Right renal pelvis (tissue), 4 donors: ENCODE measurements at regions not wholly inside any gene's neighbourhood (a gene's known extent, or its start where the extent isn't known, plus 50 kb on each side); places are given as distances from the start of the nearest gene placed in this dataset.

ENCODE experiments used
- DNase-seq, 4 donors: peaks; one replicate each; pipeline ENCODE4 v3.0.0-alpha.2; 2013; ENCODE audit warnings: low read depth in 4 of 4, low spot score in 3 of 4, missing footprints in 1 of 4

DNA sequence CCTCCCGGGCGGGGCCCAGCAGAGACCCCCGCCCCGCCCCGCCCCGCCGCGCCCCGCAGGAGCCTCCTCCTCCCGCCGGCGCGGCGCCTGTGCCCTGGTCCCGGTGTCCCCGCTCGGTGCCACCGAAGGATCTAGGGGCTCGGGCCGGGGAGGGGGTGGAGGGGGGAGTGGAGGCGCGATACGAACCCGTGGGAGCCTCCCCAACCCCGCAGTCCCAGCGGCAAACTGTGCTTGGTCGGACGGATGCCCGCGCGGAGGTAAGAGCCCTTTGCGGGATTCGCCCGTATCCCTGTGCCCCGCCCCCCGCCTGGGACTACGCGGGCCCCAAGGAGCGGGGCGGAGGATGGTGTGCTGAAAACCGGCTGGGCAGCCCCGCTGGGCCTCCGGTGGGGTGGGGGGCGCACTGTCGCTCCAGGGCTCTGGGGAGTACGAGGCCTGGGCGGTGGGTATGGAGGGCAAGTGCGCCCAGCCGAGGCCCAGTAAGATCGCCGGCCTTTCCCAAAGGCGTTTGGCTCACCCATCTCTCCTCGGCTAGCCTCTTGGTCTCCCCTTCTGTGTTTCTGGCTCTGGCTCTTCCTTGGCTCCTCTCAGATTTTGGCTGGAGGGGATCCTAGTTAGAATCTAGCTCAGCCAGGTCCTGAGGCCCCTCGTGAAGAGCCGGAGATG lies 65.6 kb upstream of the POLG start:
- DNase-seq, result no peak

DNA sequence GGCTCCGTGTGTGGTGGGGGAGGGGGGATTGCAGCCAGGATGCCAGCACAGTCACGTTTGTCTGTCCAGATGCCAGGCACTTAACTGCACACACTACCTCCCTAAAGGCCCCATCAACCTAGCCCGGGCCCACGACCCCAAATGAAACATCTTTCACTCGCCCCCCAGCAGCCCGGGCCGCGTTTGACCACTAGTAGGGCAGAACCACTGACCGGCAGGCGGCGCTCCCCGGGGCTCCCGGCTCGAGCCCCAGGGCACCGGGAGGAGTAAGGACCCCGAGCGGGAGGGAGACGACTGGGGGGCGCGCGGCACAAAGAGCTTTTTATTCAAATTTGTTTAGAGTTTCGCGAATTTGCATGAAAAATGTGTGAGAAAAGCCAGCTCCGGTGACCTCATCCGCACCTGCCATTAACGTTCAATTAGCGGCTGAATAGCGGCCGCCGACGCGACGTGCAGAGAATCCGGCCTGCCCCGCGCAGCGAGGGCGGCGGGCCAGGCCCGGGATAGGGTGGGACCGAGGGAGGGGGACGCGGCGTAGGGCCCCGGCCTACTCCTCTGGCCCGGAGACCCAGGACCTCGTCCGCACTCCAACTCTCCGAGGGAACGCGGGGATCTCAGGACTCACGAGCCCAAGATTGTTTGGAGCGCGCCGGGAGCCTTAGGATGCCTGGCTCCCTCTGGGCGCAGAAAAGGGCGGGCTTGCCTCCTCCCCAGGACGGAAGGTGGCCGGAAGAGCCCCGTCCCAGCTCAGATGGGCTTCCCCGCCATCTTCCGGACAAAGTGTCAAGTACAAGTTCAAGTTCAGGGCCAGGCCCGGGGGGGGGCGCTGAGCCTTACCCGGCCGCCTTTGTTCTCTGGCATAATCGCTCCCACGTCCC lies 64.9 kb upstream of the POLG start:
- DNase-seq, result no peak

DNA sequence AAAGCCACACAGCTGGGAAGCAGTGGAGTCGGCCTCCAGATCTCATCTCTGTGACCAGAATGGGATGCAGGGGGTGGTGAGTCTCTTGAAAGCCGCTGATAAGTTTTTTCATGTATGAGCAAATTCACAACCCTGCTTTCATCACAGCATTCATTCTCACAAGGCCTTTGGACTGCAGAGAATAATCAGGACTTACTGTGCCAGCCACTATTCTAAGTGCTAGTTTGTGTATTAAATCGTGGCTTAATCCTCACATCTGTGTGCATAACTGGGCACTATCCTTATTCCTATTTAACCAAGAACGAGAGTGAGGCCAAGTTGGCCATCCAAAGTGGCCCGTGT lies 64.2 kb upstream of the POLG start:
- no peak for DNase-seq

DNA sequence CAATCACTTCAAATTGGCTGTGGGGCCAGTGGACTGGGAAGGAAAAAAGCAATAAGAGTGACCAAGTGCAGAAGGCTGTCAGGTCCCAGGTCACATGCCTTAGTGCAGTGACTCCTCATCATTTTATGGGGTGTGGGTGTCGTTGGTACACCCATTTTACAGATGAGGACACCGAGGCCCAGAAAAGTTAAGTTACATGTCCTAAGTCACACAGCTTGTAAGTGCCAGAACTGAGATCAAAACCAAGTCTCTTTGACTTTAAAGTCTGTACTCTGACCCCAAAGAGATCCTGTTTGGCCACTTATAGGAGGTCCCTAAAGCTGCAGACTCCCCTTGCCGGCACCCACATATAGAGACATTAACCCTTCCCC lies 63.0 kb upstream of the POLG start:
- DNase-seq, result no peak

DNA sequence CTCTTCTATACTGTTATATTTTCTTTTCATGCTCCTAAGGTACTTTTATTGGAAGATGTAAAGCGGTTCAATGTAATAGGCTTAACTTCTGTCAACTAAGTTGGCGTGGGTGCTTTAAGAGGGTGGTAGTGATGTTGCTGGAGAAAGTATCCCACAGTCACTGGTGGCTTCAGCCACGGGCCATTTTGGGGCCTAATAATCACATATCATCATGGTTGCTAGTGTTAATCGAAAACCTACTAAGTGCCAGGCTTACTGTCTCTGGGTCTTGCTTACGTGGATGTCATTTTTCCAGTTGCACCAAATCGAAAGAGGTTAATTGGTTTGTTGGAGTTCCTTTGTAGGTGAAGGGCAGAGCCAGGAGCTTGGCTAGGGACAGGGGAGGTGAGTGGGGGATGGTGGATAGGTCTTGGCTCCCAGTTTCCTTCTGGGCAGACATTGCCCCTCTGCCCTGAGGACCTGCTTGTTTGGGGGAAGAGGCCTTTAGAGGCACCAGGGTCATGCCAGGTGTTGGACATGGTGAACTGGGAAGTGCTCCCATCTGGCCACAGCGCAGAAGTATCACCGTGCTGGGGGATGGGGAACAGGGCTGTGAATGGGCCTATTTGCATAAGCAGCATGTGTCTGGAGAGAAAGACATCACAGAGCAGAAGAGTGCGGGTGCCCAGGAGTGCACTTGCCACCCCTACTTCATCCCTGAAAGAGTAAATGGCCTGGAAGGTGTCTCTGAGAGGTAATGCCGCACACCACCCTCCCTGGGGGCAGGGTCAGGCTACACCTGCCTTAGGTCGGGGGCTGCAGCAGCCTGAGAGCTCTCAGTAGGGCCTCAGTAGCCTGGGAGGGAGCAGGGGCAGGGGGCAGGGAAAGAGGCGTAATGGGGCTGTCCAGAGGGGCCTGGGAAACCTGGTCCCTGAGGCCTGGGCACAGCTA lies 62.4 kb upstream of the POLG start:
- no peak for DNase-seq

DNA sequence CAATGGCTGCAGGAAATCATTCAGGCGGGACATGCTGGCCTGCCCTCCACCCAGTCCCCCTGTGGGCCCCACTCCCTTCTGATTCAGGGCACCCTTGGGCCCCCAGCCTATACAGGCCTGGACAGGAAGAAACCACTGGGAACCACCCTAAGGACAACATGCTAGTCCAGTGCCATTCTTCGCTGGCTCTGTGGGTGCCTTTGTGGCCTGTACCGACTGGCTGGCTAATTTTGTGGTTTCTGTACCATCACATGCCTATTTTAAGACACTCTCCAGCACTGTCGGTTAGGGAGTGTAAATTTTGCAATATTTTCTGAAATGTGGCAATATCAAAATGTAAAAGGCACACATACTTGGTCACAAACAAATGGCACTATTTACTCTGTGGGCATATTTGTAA lies 61.4 kb upstream of the POLG start:
- DNase-seq, result no peak

DNA sequence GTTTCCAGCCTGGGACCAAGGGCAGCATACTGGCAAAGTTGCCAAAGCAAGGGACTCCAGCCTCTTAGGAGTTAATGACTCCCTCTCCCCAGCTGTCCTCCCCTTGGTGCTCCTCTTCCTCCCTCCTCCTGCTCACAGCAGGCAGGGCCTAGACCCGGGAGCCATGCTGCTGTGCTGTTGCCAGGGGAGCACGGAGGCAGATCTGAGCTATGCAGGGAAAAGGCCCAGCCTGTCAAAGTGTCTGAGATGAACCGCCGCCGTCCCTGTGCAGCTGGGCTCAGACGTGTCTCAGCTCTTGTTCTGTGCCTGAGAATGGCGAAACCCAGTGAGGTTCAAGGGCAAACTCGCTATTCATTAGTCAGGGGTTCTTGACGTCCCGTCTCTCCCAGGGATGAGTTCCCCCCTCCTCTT lies 60.8 kb upstream of the POLG start:
- DNase-seq, result no peak

DNA sequence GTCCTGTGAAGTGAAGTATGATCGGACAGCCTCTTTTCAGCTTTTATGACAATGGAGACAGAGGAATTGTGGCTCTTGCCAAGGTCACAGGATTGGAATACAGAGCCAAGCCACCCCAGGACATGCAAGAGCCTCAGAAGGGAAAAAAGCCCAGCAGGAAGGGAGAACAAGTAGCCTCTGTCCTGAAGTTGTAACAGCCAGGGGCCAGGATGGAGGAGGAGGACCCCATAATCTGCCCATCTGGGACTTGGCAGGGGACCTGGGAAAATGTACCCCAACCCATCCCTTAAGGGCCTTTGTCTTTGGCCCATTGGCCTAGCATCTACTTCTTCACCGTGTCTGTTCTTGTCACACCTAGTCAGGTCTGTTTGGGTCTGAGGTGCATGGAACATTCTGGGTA lies 60.4 kb upstream of the POLG start:
- no peak for DNase-seq

DNA sequence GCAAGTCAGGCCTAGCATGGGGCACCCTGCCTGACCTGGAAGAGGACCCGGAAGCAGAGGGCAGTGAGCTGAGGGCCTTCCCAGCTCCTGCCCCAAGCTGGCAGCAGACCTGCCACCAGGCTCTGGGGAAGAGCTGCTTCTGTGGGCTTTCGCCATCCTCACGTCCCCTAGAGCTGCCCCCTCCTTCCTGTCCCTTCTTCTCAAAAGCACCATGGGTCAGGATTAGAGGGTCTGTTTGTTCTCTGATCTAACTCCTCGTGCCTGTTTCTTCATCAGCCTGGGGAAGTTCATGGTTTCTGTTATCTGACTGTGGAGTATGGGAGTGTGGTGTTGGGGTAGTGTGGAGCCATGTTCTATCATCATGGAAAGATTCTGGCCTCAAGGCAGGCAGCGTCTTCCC lies 58.4 kb upstream of the POLG start:
- DNase-seq, result no peak

DNA sequence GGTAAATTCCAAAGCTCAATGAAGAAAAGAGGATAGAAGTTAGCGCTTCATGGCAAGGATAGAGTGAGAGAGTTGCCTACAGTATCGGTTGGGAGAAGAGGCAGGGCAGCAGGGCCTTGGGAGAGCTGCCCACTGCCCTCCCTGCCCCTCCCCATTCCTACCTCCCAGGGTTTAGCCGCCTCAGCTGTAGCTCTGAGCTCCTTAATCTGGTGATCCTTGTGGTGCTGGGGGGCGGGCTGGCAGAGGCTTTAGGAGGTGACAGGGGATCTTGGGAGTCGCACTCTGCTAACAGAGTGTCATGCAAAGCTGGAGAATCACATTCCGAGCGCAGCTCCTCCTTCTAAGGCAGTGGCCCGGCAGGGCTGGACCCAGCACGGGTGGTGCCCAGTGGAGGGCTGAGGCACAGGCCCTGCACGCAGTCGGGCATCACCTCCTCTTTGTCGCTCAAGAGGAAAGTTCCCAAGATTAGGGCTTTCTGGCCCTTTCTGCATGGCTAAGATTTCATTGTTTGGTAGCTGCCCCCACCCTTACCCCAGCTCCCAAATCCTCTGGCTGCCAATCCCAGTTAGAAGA lies 57.1 kb upstream of the POLG start:
- no peak for DNase-seq

DNA sequence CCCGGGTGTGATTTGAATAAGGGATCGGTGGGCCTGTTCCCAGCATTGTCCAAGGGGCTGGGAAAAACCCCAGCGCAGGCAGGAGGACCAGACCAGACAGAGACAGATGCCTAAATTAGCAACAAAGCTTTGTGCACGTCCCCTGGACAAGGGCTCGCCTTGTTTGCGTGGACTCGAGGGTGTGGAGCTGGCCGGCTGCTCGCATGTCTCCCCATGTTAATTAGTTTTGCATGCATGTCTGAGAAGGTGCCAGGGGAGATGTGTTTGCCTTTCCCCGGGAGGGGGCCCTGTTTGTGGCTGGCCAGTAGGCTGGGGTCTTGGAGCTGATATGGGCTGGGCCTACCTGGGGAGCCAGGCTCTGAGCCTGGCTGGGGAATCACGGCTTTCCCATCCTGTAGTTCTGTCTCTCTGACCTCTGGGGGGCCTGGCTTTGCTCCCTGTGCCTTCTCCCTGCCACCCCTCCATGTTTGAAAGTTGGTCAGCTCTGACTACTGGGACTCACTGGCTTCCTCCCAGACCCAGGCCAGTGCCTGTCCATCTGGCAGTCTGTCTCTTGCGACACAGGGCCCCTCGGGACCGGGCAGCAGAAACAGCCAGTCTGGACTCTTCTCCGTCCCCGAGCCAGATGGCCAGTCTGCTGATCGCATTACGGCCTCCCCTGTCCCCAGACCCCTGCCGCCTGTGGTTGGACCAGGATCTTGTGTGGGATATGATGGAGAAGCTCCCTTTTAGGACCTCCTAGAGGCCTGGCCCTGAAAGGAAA lies 55.4 kb upstream of the POLG start:
- DNase-seq, result no peak

DNA sequence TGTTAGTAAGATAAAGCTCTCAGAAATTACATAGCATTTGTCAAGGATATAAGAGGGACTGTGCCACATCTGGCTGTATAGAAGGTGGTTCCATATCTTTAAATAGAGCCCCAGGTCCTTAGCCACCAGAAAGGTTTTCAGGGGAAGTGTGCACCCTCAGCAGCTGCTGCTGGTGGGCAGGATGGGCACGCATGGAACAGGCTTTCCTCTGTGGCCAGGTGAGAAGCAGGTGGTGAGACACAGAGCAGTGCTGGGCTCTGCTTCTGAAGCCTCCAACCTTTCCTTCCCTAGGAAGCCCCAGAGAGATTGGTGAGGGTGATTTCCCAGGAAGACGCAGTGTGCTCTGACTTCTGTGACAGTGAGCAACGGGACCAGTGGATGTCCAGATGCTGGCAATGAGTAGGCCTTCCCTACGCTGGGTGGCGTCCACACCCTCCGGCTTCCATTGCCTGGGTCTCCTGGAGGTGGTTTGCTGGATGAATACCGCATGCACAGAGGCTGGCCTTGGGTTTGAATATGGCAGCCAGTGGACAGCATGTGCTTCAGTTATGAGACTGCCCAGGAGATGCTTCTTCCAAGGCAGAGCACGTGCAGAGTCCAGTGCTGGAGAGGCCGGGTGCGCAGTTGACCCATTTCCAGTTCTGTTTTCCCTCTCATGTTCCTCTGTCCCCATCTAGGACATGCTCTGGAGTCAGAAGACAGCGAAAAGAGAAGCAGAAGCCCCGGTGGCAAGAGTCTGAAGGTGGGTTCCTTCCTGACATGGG lies 52.7 kb upstream of the POLG start:
- DNase-seq, result no peak

DNA sequence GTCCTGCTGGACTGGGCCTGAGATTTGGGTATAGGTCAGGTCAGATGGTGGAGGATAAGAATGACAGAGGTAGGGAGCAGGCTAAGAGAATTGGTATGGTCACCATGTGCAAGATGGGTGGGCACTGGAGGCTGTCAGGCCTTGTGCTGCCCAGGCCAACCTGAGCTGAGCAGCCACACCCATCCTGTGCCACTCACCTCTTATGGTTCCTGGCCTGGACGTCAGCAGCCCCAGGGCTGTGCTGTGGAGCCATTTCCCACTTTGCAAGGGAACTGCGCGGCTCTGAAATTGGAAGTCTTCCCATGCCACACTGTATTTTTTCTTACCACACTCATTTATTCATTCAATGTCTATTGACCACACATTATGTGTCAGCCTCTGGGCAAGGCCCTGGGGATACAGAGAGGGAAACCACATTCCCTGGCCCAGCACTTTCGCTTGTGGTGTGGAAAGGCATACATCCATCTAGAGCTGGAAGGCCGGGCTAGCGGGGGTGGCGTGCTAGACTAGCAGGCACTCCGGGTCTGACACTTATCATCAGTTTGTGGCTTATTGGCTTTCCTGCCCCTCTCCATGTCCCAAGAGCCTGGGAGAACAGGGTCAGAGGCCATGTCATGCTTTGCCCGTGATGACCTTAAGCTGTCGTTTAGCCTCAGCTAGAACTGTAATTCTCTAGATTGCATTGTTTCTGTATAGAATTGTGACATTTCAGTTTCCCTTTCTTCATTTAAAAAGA lies 51.1 kb upstream of the POLG start:
- DNase-seq, result no peak
